Activated CD4-positive, alpha-beta T cell treated with anti-CD3 and anti-CD28 coated beads for 36 hours (primary cell): ENCODE measurements at regions not wholly inside any gene's neighbourhood (a gene's known extent, or its start where the extent isn't known, plus 50 kb on each side); places are given as distances from the start of the nearest gene placed in this dataset.

ENCODE experiments used
- ATAC-seq: fragments of 200-7000 bp; cut with Tn5 transposase; one replicate; pipeline ENCODE4 v1.10.0; 2021; ENCODE audit warnings: mild to moderate bottlenecking, moderate library complexity
- CTCF ChIA-PET: fragments of 350-600 bp; sonication (Branson Sonifier 250); formaldehyde crosslinking; loops from one replicate; lab custom pipeline; 2021; ENCODE audit warnings: antibody characterized with exemption; lab: Charles Lee
- POLR2A ChIA-PET: fragments of 350-600 bp; sonication (Branson Sonifier 250); formaldehyde crosslinking; loops from one replicate; lab custom pipeline; 2021; ENCODE audit warnings: antibody characterized with exemption, inconsistent platforms; lab: Charles Lee
- DNase-seq: peaks from one replicate; pipeline ENCODE4 v3.0.0-alpha.2; 2020
- H3K27ac Mint-ChIP-seq: one replicate; pipeline ENCODE4 v1.8.0; 2021; ENCODE audit warnings: mixed read lengths
- H3K27me3 Mint-ChIP-seq: one replicate; pipeline ENCODE4 v1.8.0; 2021; ENCODE audit warnings: mixed read lengths
- H3K36me3 Mint-ChIP-seq: one replicate; pipeline ENCODE4 v1.8.0; 2021; ENCODE audit warnings: low read depth, mixed read lengths
- H3K4me1 Mint-ChIP-seq: one replicate; pipeline ENCODE4 v1.8.0; 2021; ENCODE audit warnings: mixed read lengths
- H3K4me3 Mint-ChIP-seq: one replicate; pipeline ENCODE4 v1.8.0; 2021; ENCODE audit warnings: mild to moderate bottlenecking, moderate library complexity, mixed read lengths
- H3K9me3 Mint-ChIP-seq: one replicate; pipeline ENCODE4 v1.8.0; 2021; ENCODE audit warnings: low read depth, mixed read lengths
- intact Hi-C, 2 experiments: fragments of 100-400 bp; cut with DNase I in 1 of 2; cut with micrococcal nuclease in 1 of 2; formaldehyde crosslinking; loops; one replicate each; pipeline versions ENCODE4 v1.14.2 to v1.15.1; 2022 to 2024; cut with DNase I, micrococcal nuclease

GRCh38 chr20:52383995-52384621 lies 192.5 kb upstream of the ZFP64 start:
- peaks cover 5% of the 10 kb centered on the region for H3K9me3 Mint-ChIP-seq
- DNase-seq, result peak; percentile 17
- peak; percentile 47 for ATAC-seq
- ChIA-PET CTCF (interaction anchor here (1.8 kb wide), 1 partner anchor 1164 kb away, joined by 5 read pairs; no protein-coding TSS in a partner anchor), POLR2A (interaction anchor here (0.6 kb wide), 1 partner anchor 441 kb away, joined by 4 read pairs; no protein-coding TSS in a partner anchor)
- H3K36me3 Mint-ChIP-seq, result no peaks in the 10 kb centered on the region
- intact Hi-C loops, result no loop called here
- H3K27ac Mint-ChIP-seq, result no peak overlapping the region
- no peak overlapping the region for H3K4me3 Mint-ChIP-seq
- peaks cover 23% of the 10 kb centered on the region for H3K4me1 Mint-ChIP-seq
- no peaks in the 10 kb centered on the region for H3K27me3 Mint-ChIP-seq

- DNase-seq (no peak), ATAC-seq (no peak)
- peaks cover 23% of the 10 kb centered on the region for H3K4me1 Mint-ChIP-seq
- ChIA-PET POLR2A (no interaction called here), CTCF (interaction anchor here (0.6 to 1.8 kb wide), 7 partner anchors 27 to 1165 kb away, joined by 3 to 7 read pairs (median 3); no protein-coding TSS in a partner anchor)
- no peak overlapping the region for H3K4me3 Mint-ChIP-seq
- intact Hi-C loops, result no loop called here
- H3K36me3 Mint-ChIP-seq, result no peaks in the 10 kb centered on the region
- H3K27me3 Mint-ChIP-seq, result no peaks in the 10 kb centered on the region
- no peak overlapping the region for H3K27ac Mint-ChIP-seq
- H3K9me3 Mint-ChIP-seq, result peaks cover 5% of the 10 kb centered on the region
These were observed 191.4 kb upstream of the ZFP64 start for GRCh38 chr20:52382933-52383332.

DNA sequence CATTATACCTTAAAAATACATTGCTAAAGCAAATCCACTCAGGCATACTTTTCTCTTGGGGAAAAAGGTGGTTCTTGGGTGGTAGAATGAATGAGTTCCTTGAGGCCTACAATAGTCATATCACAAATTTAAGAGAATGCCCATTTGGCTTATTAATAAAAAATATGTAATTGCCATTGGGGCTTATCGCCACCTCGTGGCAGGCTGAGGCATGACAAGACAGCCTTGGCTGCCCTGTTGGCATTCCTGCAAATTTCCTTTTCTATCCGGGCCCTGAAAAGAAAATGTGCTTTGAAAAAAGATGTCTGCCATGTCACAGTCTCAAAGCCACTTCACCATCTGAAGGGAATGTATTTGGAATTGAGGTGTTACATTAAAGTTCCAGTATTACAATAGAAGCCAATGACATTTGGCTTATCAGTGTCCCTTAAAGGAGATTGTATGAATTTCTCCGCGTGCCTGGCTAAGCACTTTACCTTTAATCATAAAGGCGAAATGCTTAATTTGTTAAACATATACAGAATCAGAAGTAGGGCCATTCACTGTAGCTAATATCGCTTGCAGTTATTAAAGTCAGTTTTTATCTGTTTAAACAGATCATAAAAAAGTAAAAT lies 188.3 kb upstream of the ZFP64 start:
- intact Hi-C loops, result loop anchor here (1.0 to 2.0 kb wide), 4 partner anchors 68 to 252 kb away; no protein-coding TSS in a partner anchor
- DNase-seq (peak; percentile 54), ATAC-seq (no peak)
- Mint-ChIP-seq H3K27ac (no peak overlapping the region), H3K9me3 (peaks cover 5% of the 10 kb centered on the region), H3K27me3 (no peaks in the 10 kb centered on the region), H3K4me3 (no peak overlapping the region), H3K4me1 (peaks cover 23% of the 10 kb centered on the region), H3K36me3 (no peaks in the 10 kb centered on the region)
- POLR2A ChIA-PET, result no interaction called here
- CTCF ChIA-PET, result interaction anchor here (0.5 to 1.8 kb wide), 13 partner anchors 10 to 150 kb away, joined by 3 to 12 read pairs (median 4); no protein-coding TSS in a partner anchor

- ChIA-PET CTCF (interaction anchor here (1.1 to 2.3 kb wide), 2 partner anchors 60 to 142 kb away, joined by 3 to 9 read pairs; no protein-coding TSS in a partner anchor), POLR2A (no interaction called here)
- DNase-seq, result no peak
- H3K9me3 Mint-ChIP-seq, result no peaks in the 10 kb centered on the region
- peaks cover 2% of the 10 kb centered on the region for H3K27me3 Mint-ChIP-seq
- no peak overlapping the region for H3K4me3 Mint-ChIP-seq
- H3K27ac Mint-ChIP-seq, result no peak overlapping the region
- no peak for ATAC-seq
- no peaks in the 10 kb centered on the region for H3K4me1 Mint-ChIP-seq
- intact Hi-C loops, result no loop called here
- no peaks in the 10 kb centered on the region for H3K36me3 Mint-ChIP-seq
These were observed 180.6 kb upstream of the ZFP64 start for GRCh38 chr20:52372169-52372568.

GRCh38 chr20:52365688-52366087 lies 174.1 kb upstream of the ZFP64 start:
- POLR2A ChIA-PET, result no interaction called here
- Mint-ChIP-seq H3K9me3 (no peaks in the 10 kb centered on the region), H3K27ac (no peak overlapping the region)

GRCh38 chr20:52364405-52364804 lies 172.8 kb upstream of the ZFP64 start:
- Mint-ChIP-seq H3K4me1 (peaks cover 13% of the 10 kb centered on the region), H3K4me3 (no peak overlapping the region), H3K36me3 (no peaks in the 10 kb centered on the region), H3K9me3 (no peaks in the 10 kb centered on the region), H3K27me3 (peaks cover 7% of the 10 kb centered on the region), H3K27ac (no peak overlapping the region)
- intact Hi-C loops, result loop anchor here in 1 of 2 experiments (5.0 kb wide), 1 partner anchor 122 kb away; no protein-coding TSS in a partner anchor
- POLR2A ChIA-PET, result interaction anchor here (0.7 kb wide), 1 partner anchor 48 kb away, joined by 3 read pairs; no protein-coding TSS in a partner anchor
- CTCF ChIA-PET, result interaction anchor here (1.4 kb wide), 1 partner anchor 236 kb away, joined by 3 read pairs; no protein-coding TSS in a partner anchor
- DNase-seq, result no peak
- no peak for ATAC-seq

More at GRCh38 chr20:52365688-52366087, 174.1 kb upstream of the ZFP64 start:
- Mint-ChIP-seq H3K4me1 (peaks cover 13% of the 10 kb centered on the region), H3K4me3 (no peak overlapping the region), H3K36me3 (no peaks in the 10 kb centered on the region), H3K27me3 (peaks cover 3% of the 10 kb centered on the region)
- CTCF ChIA-PET, result interaction anchor here (1.8 kb wide), 1 partner anchor 53 kb away, joined by 5 read pairs; no protein-coding TSS in a partner anchor
- DNase-seq (no peak), ATAC-seq (no peak)
- intact Hi-C loops, result no loop called here

DNA sequence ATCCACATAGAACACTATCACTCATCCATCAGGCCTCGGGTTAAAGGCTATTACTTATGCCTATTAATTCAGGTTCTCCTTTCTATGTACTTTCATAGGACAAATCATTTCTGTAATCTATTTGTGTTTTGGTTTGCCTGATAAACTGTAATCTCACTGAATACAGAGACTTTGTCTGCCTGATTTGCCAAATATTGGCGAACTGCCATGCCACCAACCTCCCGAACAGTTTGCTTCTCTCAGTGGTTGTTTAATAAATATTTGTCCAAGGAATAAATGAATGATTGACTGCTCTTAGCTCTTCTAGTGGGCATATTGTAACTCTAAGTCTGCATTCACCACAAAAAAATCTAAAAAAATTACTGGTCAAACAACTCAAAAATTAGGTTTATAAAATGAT lies 170.1 kb upstream of the ZFP64 start:
- Mint-ChIP-seq H3K27ac (no peak overlapping the region), H3K4me1 (peaks cover 13% of the 10 kb centered on the region), H3K4me3 (no peak overlapping the region), H3K9me3 (no peaks in the 10 kb centered on the region), H3K36me3 (no peaks in the 10 kb centered on the region), H3K27me3 (peaks cover 4% of the 10 kb centered on the region)
- CTCF ChIA-PET, result no interaction called here
- intact Hi-C loops, result loop anchor here in 1 of 2 experiments (5.0 kb wide), 1 partner anchor 119 kb away; no protein-coding TSS in a partner anchor
- ATAC-seq (no peak), DNase-seq (no peak)
- POLR2A ChIA-PET, result no interaction called here

GRCh38 chr20:52349806-52350205 lies 158.2 kb upstream of the ZFP64 start:
- ChIA-PET POLR2A (no interaction called here), CTCF (no interaction called here)
- ATAC-seq, result no peak
- no peaks in the 10 kb centered on the region for H3K27me3 Mint-ChIP-seq
- H3K27ac Mint-ChIP-seq, result no peak overlapping the region
- no peak for DNase-seq
- peaks cover 8% of the 10 kb centered on the region for H3K4me1 Mint-ChIP-seq
- intact Hi-C loops, result no loop called here
- H3K4me3 Mint-ChIP-seq, result no peak overlapping the region
- H3K36me3 Mint-ChIP-seq, result no peaks in the 10 kb centered on the region
- peaks cover 3% of the 10 kb centered on the region for H3K9me3 Mint-ChIP-seq

GRCh38 chr20:52348434-52348833 lies 156.9 kb upstream of the ZFP64 start:
- H3K9me3 Mint-ChIP-seq, result no peaks in the 10 kb centered on the region
- ChIA-PET CTCF (no interaction called here), POLR2A (no interaction called here)
- ATAC-seq, result no peak
- H3K36me3 Mint-ChIP-seq, result no peaks in the 10 kb centered on the region
- no peaks in the 10 kb centered on the region for H3K27me3 Mint-ChIP-seq
- intact Hi-C loops, result no loop called here
- peaks cover 8% of the 10 kb centered on the region for H3K4me1 Mint-ChIP-seq
- no peak for DNase-seq
- H3K4me3 Mint-ChIP-seq, result no peak overlapping the region
- no peak overlapping the region for H3K27ac Mint-ChIP-seq

DNA sequence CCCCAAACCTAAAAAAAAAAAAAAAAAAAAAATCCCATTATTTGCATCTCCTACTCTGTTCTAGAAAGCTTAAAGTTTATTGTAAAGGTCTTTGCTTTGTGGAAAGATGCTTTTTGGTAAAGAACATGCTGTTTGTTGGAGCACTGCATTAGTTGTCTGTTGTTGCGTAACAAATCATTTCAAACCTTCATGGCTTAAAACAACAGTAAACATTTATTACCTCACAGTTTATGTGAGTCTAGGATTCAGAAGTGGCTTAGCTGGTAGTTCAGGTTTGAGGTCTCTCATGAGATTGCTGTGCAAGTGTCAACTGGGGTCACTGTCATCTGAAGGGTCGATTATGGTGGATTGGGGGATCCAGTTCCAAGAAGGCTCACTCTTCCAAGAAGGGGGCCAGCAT lies 155.2 kb upstream of the ZFP64 start:
- no peak for ATAC-seq
- Mint-ChIP-seq H3K9me3 (no peaks in the 10 kb centered on the region), H3K27ac (no peak overlapping the region), H3K4me3 (no peak overlapping the region), H3K4me1 (peaks cover 8% of the 10 kb centered on the region), H3K27me3 (no peaks in the 10 kb centered on the region), H3K36me3 (no peaks in the 10 kb centered on the region)
- intact Hi-C loops, result no loop called here
- ChIA-PET POLR2A (no interaction called here), CTCF (interaction anchor here (0.6 to 1.6 kb wide), 3 partner anchors 41 to 1388 kb away, joined by 3 to 4 read pairs (median 4); partner anchors contain the start of genes DPM1 and MOCS3)
- no peak for DNase-seq

GRCh38 chr20:52342913-52343312 lies 151.3 kb upstream of the ZFP64 start:
- intact Hi-C loops, result no loop called here
- Mint-ChIP-seq H3K9me3 (no peaks in the 10 kb centered on the region), H3K36me3 (no peaks in the 10 kb centered on the region), H3K4me1 (peaks cover 3% of the 10 kb centered on the region), H3K4me3 (no peak overlapping the region), H3K27ac (no peak overlapping the region), H3K27me3 (no peaks in the 10 kb centered on the region)
- ChIA-PET POLR2A (no interaction called here), CTCF (no interaction called here)
- DNase-seq, result no peak
- no peak for ATAC-seq
